ENCODE measurements at regions not wholly inside any gene's neighbourhood (a gene's known extent, or its start where the extent isn't known, plus 50 kb on each side); places are given as distances from the start of the nearest gene placed in this dataset.

- DNase-seq (ENCODE audit: low read depth) = no peak
- no peak overlapping the region for H3K4me3 ChIP-seq (ENCODE audit: low read depth, low read length)
- TF ChIP-seq CTCF (conservative IDR thresholded peaks at IDR 0.05; ENCODE audit: low read depth, low read length) = no peak
Measured at GRCh38 chr1:5254131-5254725, 599.8 kb downstream of the AJAP1 start.

GRCh38 chr1:5253036-5253435 is 598.6 kb downstream of the AJAP1 start:
- no peak for DNase-seq (ENCODE audit: low read depth)
- no peak for TF ChIP-seq CTCF (conservative IDR thresholded peaks at IDR 0.05; ENCODE audit: low read depth, low read length)
- no peak overlapping the region for H3K4me3 ChIP-seq (ENCODE audit: low read depth, low read length)

- no peak for TF ChIP-seq CTCF (conservative IDR thresholded peaks at IDR 0.05; ENCODE audit: low read depth, low read length)
- no peak overlapping the region for H3K4me3 ChIP-seq (ENCODE audit: low read depth, low read length)
- DNase-seq (ENCODE audit: low read depth) = no peak
Measured at GRCh38 chr1:5250336-5250735, 595.9 kb downstream of the AJAP1 start.

GRCh38 chr1:5245348-5245747 is 590.9 kb downstream of the AJAP1 start:
- no peak for TF ChIP-seq CTCF (conservative IDR thresholded peaks at IDR 0.05; ENCODE audit: low read depth, low read length)
- no peak overlapping the region for H3K4me3 ChIP-seq (ENCODE audit: low read depth, low read length)
- no peak for DNase-seq (ENCODE audit: low read depth)

GRCh38 chr1:5244631-5245285 is 590.3 kb downstream of the AJAP1 start:
- H3K4me3 ChIP-seq (ENCODE audit: low read depth, low read length) = no peak overlapping the region
- DNase-seq (ENCODE audit: low read depth) = no peak
- no peak for TF ChIP-seq CTCF (conservative IDR thresholded peaks at IDR 0.05; ENCODE audit: low read depth, low read length)

- TF ChIP-seq CTCF (conservative IDR thresholded peaks at IDR 0.05; ENCODE audit: low read depth, low read length) = no peak
- H3K4me3 ChIP-seq (ENCODE audit: low read depth, low read length) = no peak overlapping the region
- no peak for DNase-seq (ENCODE audit: low read depth)
Measured at GRCh38 chr1:5242850-5243249, 588.4 kb downstream of the AJAP1 start.

- DNase-seq (ENCODE audit: low read depth) = no peak
- TF ChIP-seq CTCF (conservative IDR thresholded peaks at IDR 0.05; ENCODE audit: low read depth, low read length) = no peak
- H3K4me3 ChIP-seq (ENCODE audit: low read depth, low read length) = no peak overlapping the region
Measured at GRCh38 chr1:5239911-5240310, 585.5 kb downstream of the AJAP1 start.
